SU-DHL-6 (cell line): ENCODE measurements at regions not wholly inside any gene's neighbourhood (a gene's known extent, or its start where the extent isn't known, plus 50 kb on each side); places are given as distances from the start of the nearest gene placed in this dataset.

Experiments
- H2AFZ ChIP-seq: fragments of 200-600 bp; sonication (generic); 2 replicates; pipeline ENCODE4 v1.6.1; 2014; ENCODE audit warnings: low read depth, mild to moderate bottlenecking, moderate library complexity, mixed read lengths, antibody characterized with exemption, low read length; ENCODE audit not compliant: severe bottlenecking
- H3F3A ChIP-seq: fragments of 200-600 bp; shearing (Covaris generic); 2 replicates; pipeline ENCODE4 v1.6.0; 2016; ENCODE audit warnings: antibody characterized with exemption, mild to moderate bottlenecking; ENCODE audit not compliant: insufficient read depth
- H3K27ac ChIP-seq: fragments of 200-600 bp; sonication (generic); 2 replicates; pipeline ENCODE4 v1.5.1; 2016; ENCODE audit warnings: low read depth, mild to moderate bottlenecking, low read length, moderate library complexity, mixed read lengths
- H3K27me3 ChIP-seq: fragments of 200-600 bp; sonication (generic), shearing (Covaris generic); 2 replicates; pipeline ENCODE4 v1.6.0; 2014; ENCODE audit warnings: mild to moderate bottlenecking, low read length
- H3K36me3 ChIP-seq: fragments of 200-600 bp; sonication (generic); 2 replicates; pipeline ENCODE4 v1.6.1; 2014; ENCODE audit warnings: mild to moderate bottlenecking, low read length, mixed read lengths
- H3K4me2 ChIP-seq: fragments of 300-600, 200-600 bp; shearing (Covaris generic), sonication (generic); 2 replicates; pipeline ENCODE4 v1.6.0; 2014; ENCODE audit warnings: low read length, low read depth, mild to moderate bottlenecking; ENCODE audit not compliant: poor library complexity, severe bottlenecking
- H3K4me3 ChIP-seq: fragments of 200-600 bp; sonication (generic); 2 replicates; pipeline ENCODE4 v1.5.1; 2014; ENCODE audit warnings: antibody characterized with exemption, low read length, mild to moderate bottlenecking, mixed read lengths; ENCODE audit not compliant: insufficient read depth, poor library complexity, severe bottlenecking
- H3K79me2 ChIP-seq: fragments of 200-600 bp; sonication (generic); 2 replicates; pipeline ENCODE4 v1.6.1; 2014; ENCODE audit warnings: mild to moderate bottlenecking, low read length, moderate library complexity; ENCODE audit not compliant: insufficient read depth
- H3K9ac ChIP-seq: fragments of 200-600 bp; sonication (generic); 2 replicates; pipeline ENCODE4 v1.7.0; 2014; ENCODE audit warnings: mild to moderate bottlenecking, low read length
- H3K9me2 ChIP-seq: fragments of 200-600 bp; sonication (generic); replicated peaks from 2 replicates; pipeline ENCODE4 v1.6.1; 2014; ENCODE audit warnings: low read length; ENCODE audit not compliant: insufficient read depth
- H3K9me3 ChIP-seq: fragments of 200-600 bp; sonication (generic); 2 replicates; pipeline ENCODE4 v1.6.1; 2014; ENCODE audit warnings: low read length, mixed read lengths; ENCODE audit not compliant: insufficient read depth
- H4K20me1 ChIP-seq: fragments of 200-600 bp; sonication (generic); 2 replicates; pipeline ENCODE4 v1.6.1; 2014; ENCODE audit warnings: low read depth, mild to moderate bottlenecking, antibody characterized with exemption, low read length, moderate library complexity, mixed read lengths
- CTCF ChIP-seq: fragments of 200-600 bp; sonication (generic); IDR thresholded peaks from one replicate; pipeline ENCODE4 v1.5.1; 2017; ENCODE audit warnings: antibody characterized with exemption, mild to moderate bottlenecking, low read length, moderate library complexity; ENCODE audit not compliant: insufficient read depth, poor library complexity, severe bottlenecking
- EZH2phosphoT487 ChIP-seq: fragments of 200-600 bp; sonication (generic), shearing (Covaris generic); conservative IDR thresholded peaks from 2 replicates; pipeline ENCODE4 v1.6.1; 2018; ENCODE audit warnings: mild to moderate bottlenecking, antibody characterized with exemption, low read length, moderate library complexity, mixed read lengths

DNA sequence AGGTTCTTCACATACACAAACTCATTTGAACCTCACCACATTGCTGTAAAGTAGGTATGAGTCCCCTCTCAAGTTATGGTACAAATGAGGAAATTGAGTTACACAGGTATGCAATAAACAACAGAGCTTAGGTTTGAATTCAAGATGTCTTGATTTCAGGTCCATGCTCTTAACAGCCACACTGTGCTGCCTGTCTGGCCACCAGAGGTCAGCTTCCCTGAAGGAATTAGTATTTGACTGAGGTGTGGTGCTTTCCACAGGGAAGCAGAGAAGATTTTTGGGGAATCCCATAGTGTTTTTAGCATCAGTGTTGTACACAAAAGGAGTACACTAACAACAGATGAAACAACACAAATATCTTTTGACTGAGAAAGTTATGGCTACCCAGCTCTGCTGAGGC is 94.4 kb upstream of the ITGA1 start:
- Histone ChIP-seq H3K79me2 (no peaks in the 10 kb centered on the region), H3K27me3 (no peaks in the 10 kb centered on the region), H3K4me3 (no peak overlapping the region), H4K20me1 (no peaks in the 10 kb centered on the region), H3F3A (no peaks in the 10 kb centered on the region), H3K9me2 (no peaks in the 10 kb centered on the region), H3K27ac (no peak overlapping the region), H3K36me3 (no peaks in the 10 kb centered on the region), H3K9me3 (no peaks in the 10 kb centered on the region), H3K4me2 (no peak overlapping the region), H3K9ac (no peak overlapping the region), H2AFZ (no peak overlapping the region)
- no peak for TF ChIP-seq CTCF
- no peak for TF ChIP-seq EZH2phosphoT487

DNA sequence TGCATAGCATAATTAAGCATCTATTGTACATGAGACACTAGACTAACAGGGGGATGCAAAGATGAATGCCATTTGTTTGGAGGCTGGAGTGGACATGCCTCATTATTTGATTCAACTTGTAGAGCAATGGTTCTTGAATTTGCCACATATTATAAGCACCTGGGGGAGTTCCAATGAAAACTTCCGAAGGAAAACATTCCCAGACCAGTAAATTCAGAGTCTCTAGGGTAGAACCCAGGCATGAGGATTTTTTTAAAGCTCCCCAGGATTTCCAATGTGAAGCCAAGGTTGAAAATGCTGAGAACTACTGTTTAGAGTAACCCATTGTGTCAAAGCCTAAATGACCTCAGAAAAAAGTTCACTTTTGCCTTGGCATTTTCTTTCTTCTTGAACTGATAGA is 93.9 kb upstream of the ITGA1 start:
- H3K9me3 ChIP-seq: no peaks in the 10 kb centered on the region
- H3F3A ChIP-seq: no peaks in the 10 kb centered on the region
- H3K36me3 ChIP-seq: no peaks in the 10 kb centered on the region
- no peaks in the 10 kb centered on the region for H3K27me3 ChIP-seq
- H3K27ac ChIP-seq: no peak overlapping the region
- no peak for TF ChIP-seq CTCF
- no peak for TF ChIP-seq EZH2phosphoT487
- no peaks in the 10 kb centered on the region for H3K9me2 ChIP-seq
- no peak overlapping the region for H3K4me3 ChIP-seq
- no peak overlapping the region for H2AFZ ChIP-seq
- H3K9ac ChIP-seq: no peak overlapping the region
- no peaks in the 10 kb centered on the region for H3K79me2 ChIP-seq
- no peaks in the 10 kb centered on the region for H4K20me1 ChIP-seq
- H3K4me2 ChIP-seq: no peak overlapping the region

DNA sequence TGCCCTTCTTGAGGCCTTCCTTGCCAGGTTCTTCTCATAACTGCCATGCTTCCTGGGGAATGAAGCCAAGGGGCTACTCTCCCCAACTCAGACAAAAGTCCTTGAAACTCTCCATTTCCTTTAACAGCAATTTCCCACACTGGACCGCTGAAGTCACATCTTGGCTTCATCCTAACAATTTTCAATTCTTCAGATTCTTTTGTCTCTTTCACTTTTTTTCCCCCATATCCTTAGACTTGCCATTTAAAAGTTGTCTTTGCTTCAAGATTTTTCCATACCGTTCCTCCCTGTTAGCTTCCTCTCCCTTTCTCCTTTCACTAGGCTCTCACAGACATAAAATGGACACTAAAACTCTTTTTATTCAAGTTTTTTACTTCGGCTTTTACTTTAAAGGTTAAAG is 93.1 kb upstream of the ITGA1 start:
- H3K4me3 ChIP-seq: no peak overlapping the region
- no peak for TF ChIP-seq EZH2phosphoT487
- no peak for TF ChIP-seq CTCF
- H3K27ac ChIP-seq: no peak overlapping the region
- H3K27me3 ChIP-seq: no peaks in the 10 kb centered on the region
- H3K79me2 ChIP-seq: no peaks in the 10 kb centered on the region
- H4K20me1 ChIP-seq: no peaks in the 10 kb centered on the region
- H3K36me3 ChIP-seq: no peaks in the 10 kb centered on the region
- H3K9me2 ChIP-seq: no peaks in the 10 kb centered on the region
- H3K4me2 ChIP-seq: no peak overlapping the region
- no peak overlapping the region for H2AFZ ChIP-seq
- H3K9ac ChIP-seq: no peak overlapping the region
- no peaks in the 10 kb centered on the region for H3K9me3 ChIP-seq
- no peaks in the 10 kb centered on the region for H3F3A ChIP-seq

DNA sequence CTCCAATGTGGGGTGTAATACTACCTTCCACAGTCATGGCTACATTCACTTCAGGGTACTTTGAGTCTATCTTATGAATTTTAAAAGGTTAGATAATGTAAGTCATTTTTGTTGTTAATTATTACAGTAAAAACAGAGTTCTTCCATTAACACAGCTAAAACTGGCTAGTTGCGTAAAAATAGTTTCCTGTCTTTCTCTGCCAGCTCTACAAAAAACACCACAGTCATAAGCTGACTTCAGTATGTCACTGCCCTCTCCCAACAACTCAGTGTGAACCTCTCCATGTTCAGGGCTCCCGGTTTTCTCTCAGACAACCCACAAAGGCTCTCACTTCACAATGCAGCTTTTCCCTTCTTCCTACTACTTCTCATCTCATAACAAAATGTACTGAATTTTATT is 84.8 kb upstream of the ITGA1 start:
- Histone ChIP-seq H3K4me2 (no peak overlapping the region), H4K20me1 (no peaks in the 10 kb centered on the region), H3K9ac (no peak overlapping the region), H2AFZ (no peak overlapping the region), H3K27ac (no peak overlapping the region), H3K36me3 (no peaks in the 10 kb centered on the region), H3F3A (no peaks in the 10 kb centered on the region), H3K4me3 (no peak overlapping the region), H3K27me3 (no peaks in the 10 kb centered on the region), H3K79me2 (no peaks in the 10 kb centered on the region), H3K9me2 (no peaks in the 10 kb centered on the region), H3K9me3 (no peaks in the 10 kb centered on the region)
- no peak for TF ChIP-seq EZH2phosphoT487
- TF ChIP-seq CTCF: no peak
